HUES6 (cell line): ENCODE measurements at regions not wholly inside any gene's neighbourhood (a gene's known extent, or its start where the extent isn't known, plus 50 kb on each side); places are given as distances from the start of the nearest gene placed in this dataset.

ENCODE experiments used
- H3K27ac ChIP-seq: 2 replicates; pipeline ENCODE4 v1.7.0; 2013; ENCODE audit warnings: low read depth, mild to moderate bottlenecking, low read length, inconsistent platforms
- H3K27me3 ChIP-seq: 2 replicates; pipeline ENCODE4 v1.6.1; 2013; ENCODE audit warnings: low read length; ENCODE audit not compliant: control insufficient read depth, insufficient read depth
- H3K36me3 ChIP-seq: 2 replicates; pipeline ENCODE4 v1.6.1; 2013; ENCODE audit warnings: low read length; ENCODE audit not compliant: control insufficient read depth, insufficient read depth
- H3K4me1 ChIP-seq: 2 replicates; pipeline ENCODE4 v1.6.1; 2013; ENCODE audit warnings: low read length; ENCODE audit not compliant: control insufficient read depth, insufficient read depth
- H3K4me3 ChIP-seq: 2 replicates; pipeline ENCODE4 v1.5.1; 2013; ENCODE audit warnings: low read depth, low read length
- H3K9ac ChIP-seq: one replicate; pipeline ENCODE4 v1.6.1; 2013; ENCODE audit warnings: mild to moderate bottlenecking, low read length
- H3K9me3 ChIP-seq: 2 replicates; pipeline ENCODE4 v1.6.1; 2013; ENCODE audit warnings: low read depth, low read length; ENCODE audit not compliant: control insufficient read depth, insufficient read depth

DNA sequence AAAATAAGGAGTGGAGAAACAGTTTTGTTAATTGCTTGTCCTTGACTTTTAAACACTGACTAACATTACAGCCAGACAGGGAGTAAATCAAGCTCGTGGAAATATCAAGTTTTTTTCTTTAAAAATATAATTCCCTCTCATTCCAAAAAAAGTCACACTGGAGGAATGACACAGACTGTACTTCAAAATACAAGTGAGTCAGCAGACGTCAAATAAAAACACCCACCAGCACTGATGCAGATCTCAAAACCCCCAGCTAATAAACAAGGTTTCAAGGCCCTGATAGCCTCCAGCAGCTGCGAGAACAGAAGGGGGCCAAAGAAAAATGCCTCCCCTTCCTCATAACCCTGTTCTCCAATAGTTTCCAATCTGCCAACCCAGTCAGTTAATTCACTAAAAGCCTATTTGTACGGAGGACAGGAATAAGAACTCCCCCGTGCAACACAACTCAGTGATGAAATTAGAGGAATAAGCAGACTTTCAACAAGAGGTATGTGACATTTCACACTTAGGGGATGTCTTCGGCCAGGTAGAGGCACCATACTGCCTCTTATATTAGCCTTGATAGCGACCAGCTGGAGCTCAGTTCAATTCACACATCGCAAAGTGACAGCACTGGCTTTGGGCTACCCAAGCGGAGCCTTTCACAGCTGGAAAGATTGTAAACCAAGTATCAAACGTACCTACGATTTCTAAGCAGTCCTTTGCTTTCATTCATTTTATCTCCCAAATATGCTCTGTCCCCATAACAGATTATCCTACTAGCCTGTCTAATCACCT is 561.0 kb upstream of the KLF12 start:
- no peak overlapping the region for H3K4me3 ChIP-seq
- no peak overlapping the region; the same call in 1 of the 2 replicates for H3K27ac ChIP-seq

DNA sequence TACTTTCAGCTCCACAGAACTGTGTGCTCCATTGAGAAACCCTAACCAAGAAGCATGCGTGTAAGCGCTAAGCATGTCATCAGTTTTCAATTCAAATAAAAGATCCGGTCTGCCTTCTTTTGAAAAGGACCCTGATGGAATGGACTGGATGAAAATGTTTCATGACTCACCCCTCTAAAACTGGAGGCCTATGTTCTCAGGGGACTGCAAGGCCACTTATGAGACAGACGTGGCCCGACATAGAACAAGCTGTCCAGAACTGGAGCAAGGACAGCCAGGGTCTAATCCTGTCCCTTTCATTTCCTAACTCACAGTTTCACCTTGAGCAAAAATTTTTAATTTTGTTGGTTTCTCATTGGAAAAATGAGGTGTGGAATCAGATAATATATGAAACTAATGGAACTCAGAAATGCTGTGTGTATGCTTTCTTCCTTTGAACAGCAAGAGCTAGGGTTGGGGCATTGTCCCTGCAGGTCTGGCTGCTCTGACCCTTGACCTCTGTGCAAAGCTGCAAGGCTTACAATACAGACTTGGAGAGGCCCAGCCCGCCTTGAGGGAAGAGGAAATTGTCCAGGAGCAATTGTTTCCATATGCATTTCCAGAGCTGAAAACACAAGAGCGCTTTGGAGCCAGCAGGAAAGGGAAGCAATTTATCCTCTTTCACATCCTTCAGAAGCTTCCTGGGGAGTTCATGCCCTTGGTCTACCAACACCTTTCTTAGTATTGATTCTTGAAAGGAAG is 553.4 kb upstream of the KLF12 start:
- Histone ChIP-seq H3K9me3 (no peaks in the 10 kb centered on the region; the same call in 1 of the 2 replicates), H3K27me3 (no peaks in the 10 kb centered on the region), H3K27ac (no peak overlapping the region), H3K36me3 (no peaks in the 10 kb centered on the region), H3K4me3 (no peak overlapping the region), H3K9ac (no peak overlapping the region), H3K4me1 (peaks cover 5% of the 10 kb centered on the region; the same call in 1 of the 2 replicates)

More for the DNA sequence above, 561.0 kb upstream of the KLF12 start:
- no peak overlapping the region for H3K9ac ChIP-seq
- no peaks in the 10 kb centered on the region for H3K27me3 ChIP-seq
- H3K4me1 ChIP-seq = peaks cover 17% of the 10 kb centered on the region
- H3K36me3 ChIP-seq = no peaks in the 10 kb centered on the region
- no peaks in the 10 kb centered on the region for H3K9me3 ChIP-seq

DNA sequence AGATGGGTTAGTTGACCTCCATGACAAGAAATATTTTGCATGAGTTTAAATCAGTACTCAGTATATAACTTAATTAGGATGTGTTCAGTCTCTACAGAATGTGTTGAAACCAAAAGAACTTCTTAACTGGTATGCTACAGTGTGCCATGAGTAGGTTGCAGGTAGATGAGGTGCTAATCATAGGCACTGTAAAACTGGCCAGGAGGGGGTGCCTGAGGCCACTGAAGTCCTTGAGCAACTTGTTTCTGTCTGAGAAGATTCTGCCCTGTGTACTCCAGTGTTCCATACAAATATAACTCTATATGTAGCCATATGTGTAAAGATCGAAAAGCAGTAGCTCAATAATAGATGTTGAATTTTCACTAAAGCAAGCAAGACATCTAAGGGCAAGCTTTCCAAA is 549.2 kb upstream of the KLF12 start:
- no peaks in the 10 kb centered on the region for H3K27me3 ChIP-seq
- no peaks in the 10 kb centered on the region; the same call in 1 of the 2 replicates for H3K9me3 ChIP-seq
- no peak overlapping the region for H3K9ac ChIP-seq
- no peak overlapping the region for H3K27ac ChIP-seq
- H3K4me1 ChIP-seq = peaks cover 5% of the 10 kb centered on the region; the same call in 1 of the 2 replicates
- H3K4me3 ChIP-seq = no peak overlapping the region
- H3K36me3 ChIP-seq = no peaks in the 10 kb centered on the region

DNA sequence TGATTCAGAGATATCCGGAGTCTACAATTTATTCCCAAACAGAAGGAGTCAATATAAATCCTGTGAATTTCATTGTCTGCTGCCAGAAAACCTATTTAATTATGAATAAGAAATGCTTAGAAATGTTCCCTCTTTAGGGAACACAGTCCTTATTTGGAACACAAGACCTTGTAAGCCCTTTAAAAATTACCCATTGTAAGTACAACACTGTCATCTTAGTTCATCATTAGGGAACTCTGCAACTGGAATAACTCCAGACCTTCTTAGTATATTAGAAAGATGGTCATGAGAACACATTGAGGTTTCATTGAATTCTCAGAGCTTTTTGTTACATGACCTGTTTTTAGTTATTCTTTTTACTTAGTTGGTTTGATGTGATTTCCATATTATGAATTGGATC is 548.5 kb upstream of the KLF12 start:
- no peaks in the 10 kb centered on the region for H3K36me3 ChIP-seq
- no peaks in the 10 kb centered on the region for H3K27me3 ChIP-seq
- H3K27ac ChIP-seq = no peak overlapping the region
- H3K4me3 ChIP-seq = no peak overlapping the region
- no peak overlapping the region for H3K9ac ChIP-seq
- no peaks in the 10 kb centered on the region; the same call in 1 of the 2 replicates for H3K9me3 ChIP-seq
- peaks cover 3% of the 10 kb centered on the region; the same call in 1 of the 2 replicates for H3K4me1 ChIP-seq

DNA sequence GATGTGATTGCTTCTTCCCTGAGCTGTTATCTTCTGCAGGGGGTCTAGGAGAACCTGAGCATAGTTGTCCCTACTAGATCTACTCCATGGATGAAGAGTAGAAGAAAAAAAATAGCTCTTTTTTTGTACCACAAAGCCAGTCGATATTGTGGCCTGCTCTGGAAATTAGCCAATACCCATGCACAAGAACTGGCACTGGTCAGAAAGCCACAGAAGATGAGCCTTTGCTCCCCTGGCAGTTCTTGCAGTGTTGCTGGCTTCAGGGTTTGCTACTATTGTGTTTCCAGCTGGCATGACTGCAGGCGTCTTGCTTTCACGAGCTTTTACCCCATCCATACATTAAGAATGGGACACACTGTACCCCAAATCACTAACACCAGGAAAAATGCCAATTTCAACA is 547.7 kb upstream of the KLF12 start:
- Histone ChIP-seq H3K4me1 (no peaks in the 10 kb centered on the region), H3K36me3 (no peaks in the 10 kb centered on the region), H3K4me3 (no peak overlapping the region), H3K9ac (no peak overlapping the region), H3K27me3 (no peaks in the 10 kb centered on the region), H3K27ac (no peak overlapping the region), H3K9me3 (no peaks in the 10 kb centered on the region; the same call in 1 of the 2 replicates)

DNA sequence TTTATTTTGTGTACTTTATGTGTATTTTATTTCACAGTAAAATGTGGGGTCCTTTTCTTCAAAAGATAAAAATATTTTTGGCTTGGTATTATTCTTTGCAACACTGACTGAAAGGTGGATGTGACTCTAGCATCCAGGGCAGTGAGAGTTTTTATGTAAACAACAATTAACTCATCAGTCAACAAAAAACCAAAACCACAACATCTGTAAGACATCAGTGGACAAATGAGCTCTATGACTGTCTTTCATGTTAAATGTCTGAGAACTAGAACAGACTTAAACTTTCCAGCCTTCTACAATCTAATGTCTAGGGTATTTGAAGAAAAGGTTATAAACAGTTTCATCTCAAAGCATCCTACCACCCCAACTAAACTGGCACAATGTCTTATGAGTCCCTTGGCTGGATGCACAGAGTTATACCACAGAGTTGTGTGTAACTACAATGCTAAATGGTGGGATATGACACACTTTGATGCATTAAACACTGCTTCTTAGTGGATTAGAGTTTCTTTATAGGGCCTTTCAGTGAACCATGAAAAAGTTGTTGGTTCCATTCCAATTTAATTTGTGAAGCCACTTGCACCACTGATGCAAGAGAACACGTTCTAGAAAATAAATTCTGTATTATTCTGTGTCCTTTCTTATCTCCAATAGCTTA is 544.2 kb upstream of the KLF12 start:
- Histone ChIP-seq H3K4me1 (no peaks in the 10 kb centered on the region), H3K27ac (no peak overlapping the region), H3K36me3 (no peaks in the 10 kb centered on the region), H3K9me3 (no peaks in the 10 kb centered on the region), H3K4me3 (no peak overlapping the region), H3K27me3 (no peaks in the 10 kb centered on the region), H3K9ac (no peak overlapping the region)

DNA sequence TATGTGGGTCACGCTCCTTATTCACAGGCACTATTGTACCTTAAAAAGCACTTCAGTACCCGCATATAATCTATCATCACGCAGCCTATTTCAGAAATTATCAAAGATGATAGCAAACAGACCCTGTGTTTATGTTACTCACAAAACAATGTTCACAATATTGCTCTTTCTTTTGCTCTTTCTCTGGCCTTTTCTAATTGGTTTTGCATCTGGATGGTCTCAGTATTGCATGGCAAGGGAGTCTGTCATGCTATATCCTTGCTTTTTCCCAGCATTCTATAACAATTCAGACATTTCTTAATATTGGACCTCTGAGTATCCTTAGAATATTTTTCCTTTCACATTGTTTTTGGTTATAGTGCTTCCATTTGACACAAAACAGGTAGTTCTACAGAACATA is 541.8 kb upstream of the KLF12 start:
- Histone ChIP-seq H3K27me3 (no peaks in the 10 kb centered on the region), H3K9me3 (no peaks in the 10 kb centered on the region), H3K4me3 (no peak overlapping the region), H3K27ac (no peak overlapping the region), H3K4me1 (no peaks in the 10 kb centered on the region), H3K36me3 (no peaks in the 10 kb centered on the region), H3K9ac (no peak overlapping the region)

DNA sequence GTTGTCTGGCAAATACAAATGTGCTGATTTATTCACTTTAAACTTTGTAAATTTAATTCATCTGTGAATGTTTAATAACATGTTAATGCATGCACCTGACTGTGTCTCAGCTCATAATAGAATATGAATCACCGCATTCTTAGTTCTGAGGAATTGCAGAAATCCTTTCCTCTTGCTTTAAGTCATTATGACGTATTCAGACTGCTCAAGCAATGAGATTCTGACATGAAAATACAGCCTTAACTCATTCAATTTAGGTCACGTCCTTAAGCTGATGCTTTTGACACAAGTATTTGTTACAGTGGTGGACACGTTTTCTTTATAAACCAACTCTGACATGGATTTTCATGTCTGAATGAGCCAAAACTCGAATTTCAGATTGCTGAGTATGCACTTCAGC is 541.0 kb upstream of the KLF12 start:
- Histone ChIP-seq H3K27ac (no peak overlapping the region), H3K27me3 (no peaks in the 10 kb centered on the region), H3K9ac (no peak overlapping the region), H3K4me3 (no peak overlapping the region), H3K4me1 (no peaks in the 10 kb centered on the region), H3K36me3 (no peaks in the 10 kb centered on the region), H3K9me3 (no peaks in the 10 kb centered on the region)

DNA sequence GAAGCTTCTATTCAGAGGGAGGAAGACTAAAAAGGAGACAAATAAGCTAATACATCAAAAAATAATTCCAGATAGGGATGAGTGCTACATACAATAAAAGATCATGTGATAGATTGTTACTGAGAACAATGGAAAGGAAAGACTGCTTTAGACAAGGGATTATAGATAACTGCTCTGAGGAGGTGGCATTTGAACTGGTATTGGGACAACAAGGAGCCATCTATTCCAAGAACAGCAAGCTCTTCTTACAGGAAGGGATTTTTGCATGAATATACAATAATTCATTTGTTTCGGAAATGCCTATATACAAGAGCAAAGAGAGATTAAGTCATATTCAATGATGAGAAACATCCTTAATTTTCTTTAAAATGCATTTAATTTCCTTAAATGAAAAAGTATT is 540.5 kb upstream of the KLF12 start:
- Histone ChIP-seq H3K4me1 (no peaks in the 10 kb centered on the region), H3K27me3 (no peaks in the 10 kb centered on the region), H3K9me3 (no peaks in the 10 kb centered on the region), H3K4me3 (no peak overlapping the region), H3K36me3 (no peaks in the 10 kb centered on the region), H3K9ac (no peak overlapping the region), H3K27ac (no peak overlapping the region)

DNA sequence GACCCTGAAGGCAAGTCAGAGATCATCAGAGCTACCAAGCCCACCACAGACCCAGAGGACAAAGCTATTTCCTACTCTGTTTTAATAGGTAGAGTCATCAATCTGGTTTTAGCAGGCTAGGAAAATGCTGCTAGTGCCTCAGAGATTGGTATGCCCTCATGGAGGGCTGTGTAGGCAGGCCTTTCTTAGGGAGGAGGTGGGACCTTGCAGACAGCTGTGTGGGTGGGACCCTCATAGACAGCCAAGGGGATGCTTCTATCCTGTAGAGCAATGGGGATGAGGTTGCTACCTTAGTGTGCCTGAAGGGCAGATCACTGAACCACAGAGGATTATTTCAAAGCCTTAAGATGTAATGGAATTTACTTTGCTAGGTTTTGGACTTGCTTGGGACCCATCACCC is 534.9 kb upstream of the KLF12 start:
- Histone ChIP-seq H3K27ac (no peak overlapping the region), H3K4me1 (no peaks in the 10 kb centered on the region; the same call in 1 of the 2 replicates), H3K27me3 (no peaks in the 10 kb centered on the region), H3K4me3 (no peak overlapping the region), H3K36me3 (no peaks in the 10 kb centered on the region), H3K9ac (no peak overlapping the region), H3K9me3 (no peaks in the 10 kb centered on the region)
